NT2/D1 (cell line): ENCODE measurements at regions not wholly inside any gene's neighbourhood (a gene's known extent, or its start where the extent isn't known, plus 50 kb on each side); places are given as distances from the start of the nearest gene placed in this dataset.

Experiments
- SUZ12 ChIP-seq: IDR thresholded peaks from 2 replicates; pipeline ENCODE4 v1.6.1; 2011; ENCODE audit not compliant: insufficient read length, insufficient read depth; ENCODE audit errors: extremely low read depth
- ZNF274 ChIP-seq: IDR thresholded peaks from 2 replicates; pipeline ENCODE4 v1.6.1; 2011; ENCODE audit warnings: mild to moderate bottlenecking, low read depth, low read length

GRCh38 chr2:145652036-145652435 lies 1132.1 kb upstream of the ZEB2 start:
- TF ChIP-seq SUZ12 (no peak), ZNF274 (no peak)
